SK-N-SH (cell line): ENCODE measurements at regions not wholly inside any gene's neighbourhood (a gene's known extent, or its start where the extent isn't known, plus 50 kb on each side); places are given as distances from the start of the nearest gene placed in this dataset.

ENCODE experiments used
- CTCF ChIA-PET: fragments of 300-600, 350-600 bp; formaldehyde crosslinking; extraction: SDS; loops from one replicate; lab custom pipeline; 2021; lab: Yijun Ruan, JAX
- POLR2A ChIA-PET: fragments of 350-600 bp; sonication (Branson Sonifier 250); formaldehyde crosslinking; extraction: SDS; loops from one replicate; lab custom pipeline; 2020; ENCODE audit warnings: antibody characterized with exemption, inconsistent platforms; lab: Yijun Ruan, JAX
- DNase-seq: peaks from one replicate; pipeline ENCODE4 v3.0.0; 2012
- H2AFZ ChIP-seq: fragments of 200-600 bp; sonication (generic); 2 replicates; pipeline ENCODE4 v1.8.1; 2016; ENCODE audit warnings: antibody characterized with exemption, mild to moderate bottlenecking, low read depth
- H3F3A ChIP-seq: fragments of 200-600 bp; sonication (generic); replicated peaks from 2 replicates; pipeline ENCODE3; 2016; ENCODE audit warnings: antibody characterized with exemption, mild to moderate bottlenecking; ENCODE audit not compliant: insufficient read depth
- H3K27ac ChIP-seq, 2 experiments: fragments of 200-500 bp in 1 of 2; fragments of 200-600 bp in 1 of 2; sonication (Bioruptor generic) in 1 of 2; sonication (generic), shearing (Covaris generic) in 1 of 2; 2 replicates each; pipeline versions ENCODE4 v1.5.1 to v1.6.1; 2014 to 2016; ENCODE audit warnings: low read depth in 2 of 2, inconsistent platforms in 1 of 2, low read length in 1 of 2, mild to moderate bottlenecking in 1 of 2, mixed read lengths in 1 of 2
- H3K27me3 ChIP-seq: fragments of 200-600 bp; sonication (generic), shearing (Covaris generic); 2 replicates; pipeline ENCODE4 v1.6.1; 2016; ENCODE audit warnings: mixed run types; ENCODE audit not compliant: insufficient read depth
- H3K36me3 ChIP-seq, 2 experiments: fragments of 200-500 bp in 1 of 2; fragments of 200-600 bp in 1 of 2; sonication (Bioruptor generic) in 1 of 2; sonication (generic) in 1 of 2; replicated peaks in 1 of 2; 2 replicates each; pipeline versions ENCODE3 to v1.5.1; 2014 to 2016; ENCODE audit warnings: low read length in 1 of 2, mild to moderate bottlenecking in 1 of 2; ENCODE audit not compliant: insufficient read depth in 2 of 2, control insufficient read depth in 1 of 2
- H3K4me1 ChIP-seq, 2 experiments: fragments of 200-500 bp in 1 of 2; fragments of 200-600 bp in 1 of 2; sonication (Bioruptor generic) in 1 of 2; sonication (generic), shearing (Covaris generic) in 1 of 2; 2 replicates each; pipeline versions ENCODE4 v1.5.1 to v1.6.1; 2014 to 2016; ENCODE audit warnings: low read depth in 1 of 2, low read length in 1 of 2, mixed run types in 1 of 2; ENCODE audit not compliant: insufficient read depth in 2 of 2, control insufficient read depth in 1 of 2
- H3K4me2 ChIP-seq: fragments of 200-600 bp; sonication (generic), shearing (Covaris generic); 2 replicates; pipeline ENCODE4 v1.6.1; 2017; ENCODE audit warnings: mixed run types
- H3K4me3 ChIP-seq, 2 experiments: fragments of 200-500 bp in 1 of 2; fragments of 200-600 bp in 1 of 2; sonication (Bioruptor generic) in 1 of 2; sonication (generic), shearing (Covaris generic) in 1 of 2; 2 replicates each; pipeline versions ENCODE4 v1.5.1 to v1.8.1; 2014 to 2016; ENCODE audit warnings: low read depth in 2 of 2, inconsistent platforms in 1 of 2, low read length in 1 of 2, mild to moderate bottlenecking in 1 of 2, mixed read lengths in 1 of 2, moderate library complexity in 1 of 2
- H3K79me2 ChIP-seq: fragments of 200-600 bp; sonication (generic); 2 replicates; pipeline ENCODE4 v1.8.1; 2017; ENCODE audit warnings: mild to moderate bottlenecking; ENCODE audit not compliant: insufficient read depth
- H3K9ac ChIP-seq: fragments of 200-600 bp; sonication (generic); 2 replicates; pipeline ENCODE4 v1.6.1; 2017; ENCODE audit warnings: mixed run types
- H3K9me2 ChIP-seq: fragments of 200-600 bp; sonication (generic); 2 replicates; pipeline ENCODE4 v1.6.1; 2017; ENCODE audit warnings: mixed run types
- H3K9me3 ChIP-seq: fragments of 200-600 bp; sonication (generic); 2 replicates; pipeline ENCODE4 v1.6.1; 2017; ENCODE audit warnings: mixed run types, mild to moderate bottlenecking, moderate library complexity
- H4K20me1 ChIP-seq: fragments of 200-600 bp; sonication (generic); 2 replicates; pipeline ENCODE4 v1.6.1; 2017; ENCODE audit warnings: mild to moderate bottlenecking, mixed run types; ENCODE audit not compliant: insufficient read depth
- CHD2 ChIP-seq: fragments of 150-350 bp; IDR thresholded peaks from 2 replicates; pipeline ENCODE4 v1.6.1; 2018; ENCODE audit warnings: low read length; ENCODE audit not compliant: partially characterized antibody
- ELF1 ChIP-seq: IDR thresholded peaks from 2 replicates; pipeline ENCODE4 v1.4.0; 2012
- EZH2phosphoT487 ChIP-seq: fragments of 200-600 bp; sonication (generic); IDR thresholded peaks from 2 replicates; pipeline ENCODE4 v1.6.1; 2017; ENCODE audit warnings: low read depth, mixed run types, mild to moderate bottlenecking, antibody characterized with exemption, moderate library complexity, borderline replicate concordance
- GABPA ChIP-seq: IDR thresholded peaks from 2 replicates; pipeline ENCODE4 v1.4.0; 2012; ENCODE audit warnings: low read depth, mild to moderate bottlenecking
- GATA2 ChIP-seq: sonication (generic); formaldehyde crosslinking; IDR thresholded peaks from 2 replicates; pipeline ENCODE4 v1.5.0; 2020; ENCODE audit warnings: mild to moderate bottlenecking, missing genetic modification reagents
- MAX ChIP-seq: IDR thresholded peaks from 2 replicates; pipeline ENCODE4 v1.4.0; 2012; ENCODE audit warnings: low read depth
- MEF2A ChIP-seq: IDR thresholded peaks from 2 replicates; pipeline ENCODE4 v1.4.0; 2012; ENCODE audit warnings: low read depth, borderline replicate concordance
- MXI1 ChIP-seq: IDR thresholded peaks from 2 replicates; pipeline ENCODE4 v1.6.1; 2012; ENCODE audit warnings: mild to moderate bottlenecking, low read depth, low read length, improper control_type of control experiment
- NFIC ChIP-seq: IDR thresholded peaks from 2 replicates; pipeline ENCODE4 v1.4.0; 2012; ENCODE audit warnings: borderline replicate concordance
- NRF1 ChIP-seq: IDR thresholded peaks from 2 replicates; pipeline ENCODE4 v1.6.1; 2012; ENCODE audit warnings: low read depth, mild to moderate bottlenecking, low read length
- RAD21 ChIP-seq: IDR thresholded peaks from 2 replicates; pipeline ENCODE4 v1.6.1; 2012; ENCODE audit warnings: mild to moderate bottlenecking, low read length
- RCOR1 ChIP-seq: fragments of 150-350 bp; IDR thresholded peaks from 2 replicates; pipeline ENCODE4 v1.6.1; 2017; ENCODE audit warnings: antibody characterized with exemption, low read length
- REST ChIP-seq: IDR thresholded peaks from 2 replicates; pipeline ENCODE4 v1.6.1; 2012; ENCODE audit warnings: mild to moderate bottlenecking, low read depth, low read length, moderate library complexity
- SIN3A ChIP-seq: IDR thresholded peaks from 2 replicates; pipeline ENCODE4 v1.6.1; 2012; ENCODE audit warnings: low read depth, mild to moderate bottlenecking, low read length, moderate library complexity, borderline replicate concordance
- SMC3 ChIP-seq: IDR thresholded peaks from 2 replicates; pipeline ENCODE4 v1.6.1; 2012; ENCODE audit warnings: low read depth, low read length, improper control_type of control experiment
- TAF1 ChIP-seq: IDR thresholded peaks from 2 replicates; pipeline ENCODE4 v1.6.1; 2012; ENCODE audit warnings: low read depth, mild to moderate bottlenecking, low read length, moderate library complexity, borderline replicate concordance
- USF1 ChIP-seq: IDR thresholded peaks from 2 replicates; pipeline ENCODE4 v1.4.0; 2012; ENCODE audit warnings: low read depth, borderline replicate concordance
- USF2 ChIP-seq: fragments of 150-350 bp; IDR thresholded peaks from 2 replicates; pipeline ENCODE4 v1.6.1; 2017; ENCODE audit warnings: antibody characterized with exemption, low read length, low read depth, borderline replicate concordance
- YY1 ChIP-seq: IDR thresholded peaks from 2 replicates; pipeline ENCODE4 v1.4.0; 2012; ENCODE audit warnings: low read depth, mild to moderate bottlenecking
- WGBS: methylation state at CpG from one replicate; pipeline ENCODE4 v1.1.6; 2017; ENCODE audit warnings: low lambda C conversion rate; 5-methylcytosine and 5-hydroxymethylcytosine counted together

GRCh38 chr16:86898386-86898785 lies 320.0 kb downstream of the FOXL1 start:
- Histone ChIP-seq H4K20me1 (no peaks in the 10 kb centered on the region), H3K79me2 (no peaks in the 10 kb centered on the region), H3K4me3 (no peak overlapping the region), H3K27me3 (peaks cover 24% of the 10 kb centered on the region; the same call in 1 of the 2 replicates), H2AFZ (no peak overlapping the region), H3K36me3 (no peaks in the 10 kb centered on the region), H3K4me2 (no peak overlapping the region), H3K27ac (no peak overlapping the region), H3F3A (no peaks in the 10 kb centered on the region)
- 48% methylated on average over 2 of the region's 5 CpGs for WGBS
- ChIA-PET CTCF (no interaction called here), POLR2A (no interaction called here)
- DNase-seq = no peak
- TF ChIP-seq REST = no peak
- no peak for TF ChIP-seq NFIC
- TF ChIP-seq GABPA = no peak
- no peak for TF ChIP-seq RCOR1
- TF ChIP-seq, all 33 proteins: peak for 0
- Histone ChIP-seq H3K9me2 (no peaks in the 10 kb centered on the region), H3K9me3 (no peaks in the 10 kb centered on the region), H3K9ac (no peak overlapping the region), H3K4me1 (peaks cover 0 to 10% of the 10 kb centered on the region in 2 experiments; a peak in 1 of 4 replicates)

- CTCF ChIA-PET = no interaction called here
- Histone ChIP-seq H3F3A (no peaks in the 10 kb centered on the region), H3K9me3 (no peaks in the 10 kb centered on the region), H3K27ac (no peak overlapping the region), H3K4me1 (peaks cover 0 to 10% of the 10 kb centered on the region in 2 experiments; a peak in 1 of 4 replicates), H3K9me2 (no peaks in the 10 kb centered on the region), H2AFZ (no peak overlapping the region), H3K36me3 (no peaks in the 10 kb centered on the region), H3K27me3 (peaks cover 20% of the 10 kb centered on the region; the same call in 1 of the 2 replicates), H3K79me2 (no peaks in the 10 kb centered on the region), H3K4me3 (no peak overlapping the region), H4K20me1 (no peaks in the 10 kb centered on the region), H3K9ac (no peak overlapping the region), H3K4me2 (no peak overlapping the region)
- WGBS = 19% methylated on average over 6 of the region's 6 CpGs
- no peak for DNase-seq
- POLR2A ChIA-PET = no interaction called here
- TF ChIP-seq TAF1 = no peak
- no peak for TF ChIP-seq REST
- no peak for TF ChIP-seq YY1
- TF ChIP-seq GATA2 (CRISPR knock-in tag) = no peak
- TF ChIP-seq EZH2phosphoT487 = no peak
- no peak for TF ChIP-seq MAX
- no peak for TF ChIP-seq RAD21
- no peak for TF ChIP-seq RCOR1
- TF ChIP-seq USF1 = no peak
- no peak for TF ChIP-seq MEF2A
- no peak for TF ChIP-seq USF2
- no peak for TF ChIP-seq MXI1
- no peak for TF ChIP-seq ELF1
- no peak for TF ChIP-seq NRF1
- no peak for TF ChIP-seq SIN3A
- TF ChIP-seq CHD2 = no peak
- TF ChIP-seq SMC3 = no peak
Measured at GRCh38 chr16:86899151-86899550, 320.8 kb downstream of the FOXL1 start.
